ENCODE measurements at regions not wholly inside any gene's neighbourhood (a gene's known extent, or its start where the extent isn't known, plus 50 kb on each side); places are given as distances from the start of the nearest gene placed in this dataset.
A peak's percentile ranks its signal among the peaks of the same experiment; 100 is the strongest.

- H3K4me3 ChIP-seq (ENCODE audit: low read depth, low read length), result no peak overlapping the region
- TF ChIP-seq CTCF (conservative IDR thresholded peaks at IDR 0.05; ENCODE audit: low read depth, low read length), result no peak
- DNase-seq (ENCODE audit: low read depth), result no peak
These were observed 77.6 kb upstream of the RTL6 start for GRCh38 chr22:44575381-44576268.

- TF ChIP-seq CTCF (conservative IDR thresholded peaks at IDR 0.05; ENCODE audit: low read depth, low read length), result no peak
- no peak overlapping the region for H3K4me3 ChIP-seq (ENCODE audit: low read depth, low read length)
- DNase-seq (ENCODE audit: low read depth), result no peak
These were observed 76.8 kb upstream of the RTL6 start for GRCh38 chr22:44574640-44575380.

- no peak for TF ChIP-seq CTCF (conservative IDR thresholded peaks at IDR 0.05; ENCODE audit: low read depth, low read length)
- no peak overlapping the region for H3K4me3 ChIP-seq (ENCODE audit: low read depth, low read length)
- peak; percentile 43 for DNase-seq (ENCODE audit: low read depth)
These were observed 76.1 kb upstream of the RTL6 start for GRCh38 chr22:44574057-44574639.

- H3K4me3 ChIP-seq (ENCODE audit: low read depth, low read length), result no peak overlapping the region
- no peak for DNase-seq (ENCODE audit: low read depth)
- no peak for TF ChIP-seq CTCF (conservative IDR thresholded peaks at IDR 0.05; ENCODE audit: low read depth, low read length)
These were observed 75.4 kb upstream of the RTL6 start for GRCh38 chr22:44573451-44573850.

GRCh38 chr22:44572414-44573207 is 74.6 kb upstream of the RTL6 start:
- H3K4me3 ChIP-seq (ENCODE audit: low read depth, low read length), result no peak overlapping the region
- TF ChIP-seq CTCF (conservative IDR thresholded peaks at IDR 0.05; ENCODE audit: low read depth, low read length), result no peak
- no peak for DNase-seq (ENCODE audit: low read depth)

- no peak for DNase-seq (ENCODE audit: low read depth)
- TF ChIP-seq CTCF (conservative IDR thresholded peaks at IDR 0.05; ENCODE audit: low read depth, low read length), result no peak
- H3K4me3 ChIP-seq (ENCODE audit: low read depth, low read length), result no peak overlapping the region
These were observed 73.8 kb upstream of the RTL6 start for GRCh38 chr22:44571566-44572413.
